Keratinocyte (primary cell): ENCODE measurements at regions not wholly inside any gene's neighbourhood (a gene's known extent, or its start where the extent isn't known, plus 50 kb on each side); places are given as distances from the start of the nearest gene placed in this dataset.

Experiments used
- DNase-seq: peaks from one replicate; pipeline ENCODE4 v3.0.0-alpha.2; 2011; ENCODE audit warnings: low read depth, missing footprints, low spot score
- FAIRE-seq: peaks from 2 replicates; lab custom pipeline; 2011; peaks lifted over from hg19 to GRCh38; lab: Jason Lieb, UNC
- H2AFZ ChIP-seq: 2 replicates; pipeline ENCODE4 v1.6.0; 2012; ENCODE audit warnings: low read length, control low read depth, inconsistent platforms; ENCODE audit not compliant: control insufficient read depth
- H3K27ac ChIP-seq: 2 replicates; pipeline ENCODE4 v1.5.1; 2011; ENCODE audit warnings: low read length; ENCODE audit not compliant: control insufficient read depth, insufficient read depth
- H3K27me3 ChIP-seq: 3 replicates; pipeline ENCODE4 v1.6.0; 2011; ENCODE audit warnings: low read length; ENCODE audit not compliant: control insufficient read depth, insufficient read depth; ENCODE audit errors: extremely low read depth
- H3K36me3 ChIP-seq, 2 experiments: 2 replicates in 1 of 2; 3 replicates in 1 of 2; pipeline ENCODE4 v1.5.1; 2011; ENCODE audit warnings: low read length in 2 of 2, mild to moderate bottlenecking in 1 of 2; ENCODE audit not compliant: control insufficient read depth in 2 of 2, insufficient read depth in 2 of 2; ENCODE audit errors: extremely low read depth in 1 of 2
- H3K4me1 ChIP-seq: 3 replicates; pipeline ENCODE4 v1.5.1; 2011; ENCODE audit warnings: low read length; ENCODE audit not compliant: control insufficient read depth, insufficient read depth; ENCODE audit errors: extremely low read depth
- H3K4me2 ChIP-seq: 3 replicates; pipeline ENCODE4 v1.6.0; 2011; ENCODE audit warnings: low read depth, low read length; ENCODE audit not compliant: control insufficient read depth, insufficient read depth; ENCODE audit errors: extremely low read depth
- H3K4me3 ChIP-seq, 3 experiments: fragments of 200-600 bp in 1 of 3; sonication (generic) in 1 of 3; 2 replicates in 2 of 3; 3 replicates in 1 of 3; pipeline ENCODE4 v1.5.1; 2011 to 2016; ENCODE audit warnings: low read length in 3 of 3, mild to moderate bottlenecking in 3 of 3, control low read depth in 2 of 3, inconsistent platforms in 1 of 3, low read depth in 1 of 3, mixed read lengths in 1 of 3, mixed run types in 1 of 3, moderate library complexity in 1 of 3; ENCODE audit not compliant: control insufficient read depth in 2 of 3, insufficient read depth in 2 of 3; ENCODE audit errors: extremely low read depth in 1 of 3
- H3K79me2 ChIP-seq: 2 replicates; pipeline ENCODE4 v1.6.0; 2012; ENCODE audit warnings: low read length; ENCODE audit not compliant: control insufficient read depth, insufficient read depth
- H3K9ac ChIP-seq: 3 replicates; pipeline ENCODE4 v1.6.0; 2011; ENCODE audit warnings: low read length; ENCODE audit not compliant: control insufficient read depth, insufficient read depth; ENCODE audit errors: extremely low read depth
- H3K9me1 ChIP-seq: 3 replicates; pipeline ENCODE4 v1.6.0; 2011; ENCODE audit warnings: low read length; ENCODE audit not compliant: control insufficient read depth, insufficient read depth; ENCODE audit errors: extremely low read depth
- H3K9me3 ChIP-seq: 2 replicates; pipeline ENCODE4 v1.5.1; 2012; ENCODE audit warnings: low read depth, low read length; ENCODE audit not compliant: control insufficient read depth
- H4K20me1 ChIP-seq: 3 replicates; pipeline ENCODE4 v1.6.0; 2011; ENCODE audit warnings: low read length; ENCODE audit not compliant: control insufficient read depth, insufficient read depth; ENCODE audit errors: extremely low read depth
- EZH2 ChIP-seq: IDR thresholded peaks from one replicate; pipeline ENCODE4 v1.6.1; 2012; ENCODE audit warnings: inconsistent platforms, mild to moderate bottlenecking, low read length, moderate library complexity
- dilution Hi-C: fragments of 300-500 bp; cut with MboI; formaldehyde crosslinking; loops from one replicate; pipeline ENCODE4 v1.7.0; 2020; ENCODE audit warnings: low sequenced_read_pairs; ENCODE audit not compliant: extremely low pct_ligation_motif_present
- TF ChIP-seq, protein P1 (sequence below), 3 experiments: IDR thresholded peaks in 1 of 3; conservative IDR thresholded peaks in 1 of 3; optimal IDR thresholded peaks in 1 of 3; 2 replicates in 2 of 3; 3 replicates in 1 of 3; pipeline versions ENCODE3 to v1.5.1; 2011; ENCODE audit warnings: low read length in 3 of 3, mild to moderate bottlenecking in 3 of 3, moderate library complexity in 2 of 3, control low read depth in 1 of 3, inconsistent platforms in 1 of 3; ENCODE audit not compliant: insufficient read depth in 2 of 3; ENCODE audit errors: extremely low read depth in 1 of 3

DNA sequence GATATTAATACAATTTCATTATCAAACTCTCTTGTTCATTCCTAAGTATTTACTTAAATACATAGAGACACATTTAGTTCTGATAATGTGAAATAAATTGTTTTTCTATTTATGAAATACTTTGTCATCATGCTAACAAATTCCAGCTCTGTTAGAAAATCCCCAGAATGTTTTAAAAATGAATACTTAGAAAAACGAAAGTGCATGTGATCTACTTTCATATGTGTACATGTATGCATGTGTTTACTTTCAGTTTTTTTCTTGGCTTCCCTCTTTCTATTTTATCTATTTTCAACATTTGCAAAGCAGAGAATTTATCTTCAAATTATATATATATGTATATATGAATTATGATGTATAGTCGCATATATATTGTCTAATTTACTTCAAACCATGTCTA lies 1110.0 kb upstream of the PCDH20 start:
- TF ChIP-seq EZH2: no peak
- TF ChIP-seq, protein P1, sequence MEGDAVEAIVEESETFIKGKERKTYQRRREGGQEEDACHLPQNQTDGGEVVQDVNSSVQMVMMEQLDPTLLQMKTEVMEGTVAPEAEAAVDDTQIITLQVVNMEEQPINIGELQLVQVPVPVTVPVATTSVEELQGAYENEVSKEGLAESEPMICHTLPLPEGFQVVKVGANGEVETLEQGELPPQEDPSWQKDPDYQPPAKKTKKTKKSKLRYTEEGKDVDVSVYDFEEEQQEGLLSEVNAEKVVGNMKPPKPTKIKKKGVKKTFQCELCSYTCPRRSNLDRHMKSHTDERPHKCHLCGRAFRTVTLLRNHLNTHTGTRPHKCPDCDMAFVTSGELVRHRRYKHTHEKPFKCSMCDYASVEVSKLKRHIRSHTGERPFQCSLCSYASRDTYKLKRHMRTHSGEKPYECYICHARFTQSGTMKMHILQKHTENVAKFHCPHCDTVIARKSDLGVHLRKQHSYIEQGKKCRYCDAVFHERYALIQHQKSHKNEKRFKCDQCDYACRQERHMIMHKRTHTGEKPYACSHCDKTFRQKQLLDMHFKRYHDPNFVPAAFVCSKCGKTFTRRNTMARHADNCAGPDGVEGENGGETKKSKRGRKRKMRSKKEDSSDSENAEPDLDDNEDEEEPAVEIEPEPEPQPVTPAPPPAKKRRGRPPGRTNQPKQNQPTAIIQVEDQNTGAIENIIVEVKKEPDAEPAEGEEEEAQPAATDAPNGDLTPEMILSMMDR (optimal IDR thresholded peaks at IDR 0.05 in 1 of 3, IDR thresholded peaks at IDR 0.05 in 1 of 3, conservative IDR thresholded peaks at IDR 0.05 in 1 of 3; ENCODE audit: extremely low read depth in 1 of 3, insufficient read depth in 2 of 3, low read length in 3 of 3): no peak
- H3K27me3 ChIP-seq: no peaks in the 10 kb centered on the region
- dilution Hi-C loops: no loop called here
- H3K9me1 ChIP-seq: no peaks in the 10 kb centered on the region
- no peaks in the 10 kb centered on the region for H3K9me3 ChIP-seq
- H3K79me2 ChIP-seq: no peaks in the 10 kb centered on the region
- H3K27ac ChIP-seq: no peak overlapping the region
- H4K20me1 ChIP-seq: no peaks in the 10 kb centered on the region
- no peak overlapping the region for H3K4me2 ChIP-seq
- no peak for FAIRE-seq
- no peak overlapping the region for H3K9ac ChIP-seq
- no peak overlapping the region for H2AFZ ChIP-seq
- no peaks in the 10 kb centered on the region for H3K36me3 ChIP-seq
- DNase-seq: no peak
- no peak overlapping the region for H3K4me3 ChIP-seq
- no peaks in the 10 kb centered on the region for H3K4me1 ChIP-seq

- no peak for TF ChIP-seq EZH2
- TF ChIP-seq, protein P1 (optimal IDR thresholded peaks at IDR 0.05 in 1 of 3, IDR thresholded peaks at IDR 0.05 in 1 of 3, conservative IDR thresholded peaks at IDR 0.05 in 1 of 3; ENCODE audit: extremely low read depth in 1 of 3, insufficient read depth in 2 of 3, low read length in 3 of 3): no peak
- Histone ChIP-seq H3K4me1 (no peaks in the 10 kb centered on the region), H4K20me1 (no peaks in the 10 kb centered on the region), H3K36me3 (no peaks in the 10 kb centered on the region), H3K4me3 (no peak overlapping the region), H3K9ac (no peak overlapping the region), H3K9me3 (no peaks in the 10 kb centered on the region), H3K9me1 (no peaks in the 10 kb centered on the region), H3K27me3 (no peaks in the 10 kb centered on the region), H3K79me2 (no peaks in the 10 kb centered on the region), H3K4me2 (no peak overlapping the region), H3K27ac (no peak overlapping the region), H2AFZ (no peak overlapping the region)
- dilution Hi-C loops: no loop called here
- DNase-seq (no peak), FAIRE-seq (no peak)
Measured at GRCh38 chr13:62524498-62524897, 1108.8 kb upstream of the PCDH20 start.
